GM12878 (cell line): ENCODE measurements at regions not wholly inside any gene's neighbourhood (a gene's known extent, or its start where the extent isn't known, plus 50 kb on each side); places are given as distances from the start of the nearest gene placed in this dataset.

Source experiments
- ATAC-seq: fragments of 200-7000 bp; cut with Tn5 transposase; 3 replicates; pipeline ENCODE4 v1.9.1; 2020; ENCODE audit warnings: mild to moderate bottlenecking, moderate library complexity
- BruUV-seq: library from RNA; stranded (reverse); fragments of 400-500 nt; replicated peaks from 2 replicates; lab custom pipeline; 2021; lab: Mats Ljungman, UMichigan
- CTCF ChIA-PET: fragments of 300-600 bp; sonication (Branson Sonifier 250); formaldehyde crosslinking; extraction: SDS; loops from one replicate; lab custom pipeline; 2021; ENCODE audit warnings: inconsistent platforms; lab: Yijun Ruan, JAX
- POLR2A ChIA-PET: fragments of 350-600 bp; formaldehyde crosslinking; extraction: SDS; loops from one replicate; lab custom pipeline; 2021; ENCODE audit warnings: inconsistent platforms; lab: Charles Lee
- RAD21 ChIA-PET: fragments of 300-600 bp; sonication (Branson Sonifier 250); formaldehyde crosslinking; loops from one replicate; lab custom pipeline; 2023; ENCODE audit warnings: antibody characterized with exemption; ENCODE audit not compliant: unreplicated experiment; lab: Charles Lee
- SMC1A ChIA-PET: fragments of 300-600 bp; sonication (Branson Sonifier 250); formaldehyde crosslinking; loops from one replicate; lab custom pipeline; 2023; ENCODE audit not compliant: unreplicated experiment, uncharacterized antibody; lab: Charles Lee
- DNase-seq: peaks from one replicate; pipeline ENCODE4 v3.0.0-alpha.2; 2011; ENCODE audit warnings: low read depth, low spot score
- FAIRE-seq: peaks from 3 replicates; lab custom pipeline; 2011; peaks lifted over from hg19 to GRCh38; lab: Jason Lieb, UNC
- H2AFZ ChIP-seq: 2 replicates; pipeline ENCODE4 v1.6.0; 2011; ENCODE audit warnings: low read depth, low read length, control low read depth; ENCODE audit not compliant: control insufficient read depth
- H3K27ac ChIP-seq: 2 replicates; pipeline ENCODE4 v1.5.1; 2011; ENCODE audit warnings: control low read depth; ENCODE audit not compliant: control insufficient read depth, insufficient read depth
- H3K27me3 ChIP-seq, 2 experiments: replicated peaks in 1 of 2; 2 replicates each; pipeline versions ENCODE4 v1.6.0 to v1.6.1; 2011; ENCODE audit warnings: low read length in 1 of 2; ENCODE audit not compliant: control insufficient read depth in 2 of 2, insufficient read depth in 2 of 2
- H3K36me3 ChIP-seq, 2 experiments: 2 replicates each; pipeline ENCODE4 v1.5.1; 2011; ENCODE audit warnings: low read length in 1 of 2; ENCODE audit not compliant: control insufficient read depth in 2 of 2, insufficient read depth in 2 of 2
- H3K4me1 ChIP-seq: 2 replicates; pipeline ENCODE4 v1.6.1; 2011; ENCODE audit warnings: mild to moderate bottlenecking, low read length, moderate library complexity, mixed read lengths; ENCODE audit not compliant: control insufficient read depth, insufficient read depth
- H3K4me2 ChIP-seq: 2 replicates; pipeline ENCODE4 v1.6.0; 2011; ENCODE audit warnings: control low read depth; ENCODE audit not compliant: control insufficient read depth, insufficient read depth
- H3K4me3 ChIP-seq: fragments of 200-600 bp; sonication (generic); 2 replicates; pipeline ENCODE4 v1.5.1; 2016
- H3K79me2 ChIP-seq: 2 replicates; pipeline ENCODE4 v1.6.0; 2011; ENCODE audit warnings: low read length; ENCODE audit not compliant: control insufficient read depth, insufficient read depth
- H3K9ac ChIP-seq: 2 replicates; pipeline ENCODE4 v1.8.0; 2011; ENCODE audit warnings: low read length, control low read depth, mixed read lengths; ENCODE audit not compliant: control insufficient read depth, insufficient read depth
- H3K9me3 ChIP-seq: replicated peaks from 3 replicates; pipeline ENCODE4 v1.5.1; 2011; ENCODE audit warnings: mild to moderate bottlenecking, low read length; ENCODE audit not compliant: control insufficient read depth, insufficient read depth
- H4K20me1 ChIP-seq: 2 replicates; pipeline ENCODE4 v1.6.0; 2011; ENCODE audit not compliant: control insufficient read depth, insufficient read depth
- ATF7 ChIP-seq: fragments of 450-650 bp; IDR thresholded peaks from 2 replicates; pipeline ENCODE4 v1.6.1; 2016; ENCODE audit warnings: low read depth, mild to moderate bottlenecking
- BHLHE40 ChIP-seq, 2 experiments: fragments of 450-650 bp in 1 of 2; IDR thresholded peaks; 2 replicates each; pipeline ENCODE4 v1.6.1; 2011 to 2017; ENCODE audit warnings: low read depth in 2 of 2, borderline replicate concordance in 1 of 2, improper control_type of control experiment in 1 of 2, low read length in 1 of 2, mild to moderate bottlenecking in 1 of 2
- BMI1 ChIP-seq: fragments of 450-650 bp; IDR thresholded peaks from 2 replicates; pipeline ENCODE4 v1.6.1; 2016; ENCODE audit warnings: mild to moderate bottlenecking, moderate library complexity, borderline replicate concordance
- MXI1 ChIP-seq: fragments of 150-350 bp; IDR thresholded peaks from 2 replicates; pipeline ENCODE4 v1.6.1; 2011; ENCODE audit warnings: low read depth, mild to moderate bottlenecking, inconsistent platforms, low read length, improper control_type of control experiment
- NFXL1 ChIP-seq: fragments of 450-650 bp; IDR thresholded peaks from 2 replicates; pipeline ENCODE4 v1.6.1; 2017; ENCODE audit warnings: antibody characterized with exemption, mild to moderate bottlenecking, borderline replicate concordance
- NFYA ChIP-seq: IDR thresholded peaks from 2 replicates; pipeline ENCODE4 v1.6.1; 2011; ENCODE audit warnings: low read depth, mild to moderate bottlenecking, low read length, improper control_type of control experiment, borderline replicate concordance
- NR2C2 ChIP-seq: IDR thresholded peaks from 2 replicates; pipeline ENCODE4 v1.6.1; 2011; ENCODE audit warnings: borderline replicate concordance, low read depth; ENCODE audit not compliant: control insufficient read depth, insufficient read length
- RFX5 ChIP-seq: IDR thresholded peaks from 2 replicates; pipeline ENCODE4 v1.6.1; 2011; ENCODE audit warnings: low read depth, low read length, improper control_type of control experiment
- WGBS: methylation state at CpG from one replicate; pipeline ENCODE4 v1.1.6; 2016; ENCODE audit warnings: low lambda C conversion rate; ENCODE audit not compliant: insufficient replicate concordance, insufficient coverage; ENCODE audit errors: missing lambda C conversion rate; 5-methylcytosine and 5-hydroxymethylcytosine counted together
- in situ Hi-C: fragments of 300-500 bp; cut with MboI; formaldehyde crosslinking; loops from 9 replicates; pipeline ENCODE4 v1.14.3; 2018; ENCODE audit warnings: mixed read lengths
- intact Hi-C: fragments of 100-400 bp; cut with micrococcal nuclease; formaldehyde crosslinking; loops from one replicate; pipeline ENCODE4 v1.14.2; 2022; ENCODE audit not compliant: unreplicated experiment
- TF ChIP-seq, protein P1 (sequence below): IDR thresholded peaks from 2 replicates; pipeline ENCODE4 v1.6.1; 2012; ENCODE audit warnings: mild to moderate bottlenecking, low read depth, low read length
- TF ChIP-seq, protein P2 (sequence below): fragments of 450-650 bp; formaldehyde crosslinking; IDR thresholded peaks from 2 replicates; pipeline ENCODE4 v1.4.0; 2020; ENCODE audit warnings: mild to moderate bottlenecking, moderate library complexity
- TF ChIP-seq, protein P3 (sequence below): fragments of 450-650 bp; IDR thresholded peaks from 2 replicates; pipeline ENCODE4 v1.6.1; 2016; ENCODE audit warnings: mild to moderate bottlenecking
- TF ChIP-seq, protein P4 (sequence below): fragments of 450-650 bp; formaldehyde crosslinking; IDR thresholded peaks from 2 replicates; pipeline ENCODE4 v1.4.0; 2022; ENCODE audit warnings: mild to moderate bottlenecking, moderate library complexity

DNA sequence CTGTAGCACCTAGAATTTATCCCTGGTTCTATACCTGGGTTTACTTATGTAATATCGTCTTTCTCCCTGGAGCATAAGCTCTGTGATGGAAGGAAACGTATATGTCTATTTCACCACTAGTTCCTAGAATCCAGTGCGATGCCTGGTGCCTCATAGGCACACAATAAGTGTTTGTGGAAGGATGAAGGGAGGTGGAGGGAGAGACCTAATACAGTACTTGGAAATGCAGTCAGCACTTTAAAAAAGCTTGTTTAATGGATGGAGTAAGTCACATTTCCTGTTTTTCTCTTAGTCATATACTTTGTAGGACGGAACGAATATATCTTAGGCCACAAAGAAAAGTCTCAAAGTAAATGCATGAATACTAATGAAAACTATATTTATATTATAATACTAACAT, 186.5 kb upstream of the HMGA2 start:
- no peak overlapping the region for H3K4me2 ChIP-seq
- H3K79me2 ChIP-seq = no peaks in the 10 kb centered on the region
- ATAC-seq = no peak
- no peaks in the 10 kb centered on the region for H3K9me3 ChIP-seq
- no peaks in the 10 kb centered on the region for H3K4me1 ChIP-seq
- H2AFZ ChIP-seq = no peak overlapping the region
- WGBS = under 1% methylated on average over 5 of the region's 5 CpGs
- SMC1A ChIA-PET = no interaction called here
- CTCF ChIA-PET = interaction anchor here (0.8 kb wide), 1 partner anchor 9 kb away, joined by 3 read pairs; no protein-coding TSS in a partner anchor
- H3K27ac ChIP-seq = no peak overlapping the region
- H4K20me1 ChIP-seq = no peaks in the 10 kb centered on the region
- no peaks in the 10 kb centered on the region for H3K36me3 ChIP-seq
- BruUV-seq = no TSS peak
- H3K9ac ChIP-seq = no peak overlapping the region
- no peak for FAIRE-seq
- POLR2A ChIA-PET = interaction anchor here (0.5 kb wide), 1 partner anchor 473 kb away, joined by 3 read pairs; no protein-coding TSS in a partner anchor
- no peak for DNase-seq
- RAD21 ChIA-PET = no interaction called here
- intact Hi-C loops = no loop called here
- in situ Hi-C loops = no loop called here
- no peaks in the 10 kb centered on the region for H3K27me3 ChIP-seq
- no peak overlapping the region for H3K4me3 ChIP-seq
- TF ChIP-seq, protein P1, sequence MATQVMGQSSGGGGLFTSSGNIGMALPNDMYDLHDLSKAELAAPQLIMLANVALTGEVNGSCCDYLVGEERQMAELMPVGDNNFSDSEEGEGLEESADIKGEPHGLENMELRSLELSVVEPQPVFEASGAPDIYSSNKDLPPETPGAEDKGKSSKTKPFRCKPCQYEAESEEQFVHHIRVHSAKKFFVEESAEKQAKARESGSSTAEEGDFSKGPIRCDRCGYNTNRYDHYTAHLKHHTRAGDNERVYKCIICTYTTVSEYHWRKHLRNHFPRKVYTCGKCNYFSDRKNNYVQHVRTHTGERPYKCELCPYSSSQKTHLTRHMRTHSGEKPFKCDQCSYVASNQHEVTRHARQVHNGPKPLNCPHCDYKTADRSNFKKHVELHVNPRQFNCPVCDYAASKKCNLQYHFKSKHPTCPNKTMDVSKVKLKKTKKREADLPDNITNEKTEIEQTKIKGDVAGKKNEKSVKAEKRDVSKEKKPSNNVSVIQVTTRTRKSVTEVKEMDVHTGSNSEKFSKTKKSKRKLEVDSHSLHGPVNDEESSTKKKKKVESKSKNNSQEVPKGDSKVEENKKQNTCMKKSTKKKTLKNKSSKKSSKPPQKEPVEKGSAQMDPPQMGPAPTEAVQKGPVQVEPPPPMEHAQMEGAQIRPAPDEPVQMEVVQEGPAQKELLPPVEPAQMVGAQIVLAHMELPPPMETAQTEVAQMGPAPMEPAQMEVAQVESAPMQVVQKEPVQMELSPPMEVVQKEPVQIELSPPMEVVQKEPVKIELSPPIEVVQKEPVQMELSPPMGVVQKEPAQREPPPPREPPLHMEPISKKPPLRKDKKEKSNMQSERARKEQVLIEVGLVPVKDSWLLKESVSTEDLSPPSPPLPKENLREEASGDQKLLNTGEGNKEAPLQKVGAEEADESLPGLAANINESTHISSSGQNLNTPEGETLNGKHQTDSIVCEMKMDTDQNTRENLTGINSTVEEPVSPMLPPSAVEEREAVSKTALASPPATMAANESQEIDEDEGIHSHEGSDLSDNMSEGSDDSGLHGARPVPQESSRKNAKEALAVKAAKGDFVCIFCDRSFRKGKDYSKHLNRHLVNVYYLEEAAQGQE = no peak
- TF ChIP-seq ATF7 (no peak), NFXL1 (no peak), MXI1 (no peak), RFX5 (no peak), BMI1 (no peak), NFYA (no peak), NR2C2 (no peak), BHLHE40 (IDR thresholded peaks at IDR 0.05; ENCODE audit: borderline replicate concordance in 1 of 2, low read depth in 2 of 2, low read length in 1 of 2) (no peak)
- TF ChIP-seq, protein P2, sequence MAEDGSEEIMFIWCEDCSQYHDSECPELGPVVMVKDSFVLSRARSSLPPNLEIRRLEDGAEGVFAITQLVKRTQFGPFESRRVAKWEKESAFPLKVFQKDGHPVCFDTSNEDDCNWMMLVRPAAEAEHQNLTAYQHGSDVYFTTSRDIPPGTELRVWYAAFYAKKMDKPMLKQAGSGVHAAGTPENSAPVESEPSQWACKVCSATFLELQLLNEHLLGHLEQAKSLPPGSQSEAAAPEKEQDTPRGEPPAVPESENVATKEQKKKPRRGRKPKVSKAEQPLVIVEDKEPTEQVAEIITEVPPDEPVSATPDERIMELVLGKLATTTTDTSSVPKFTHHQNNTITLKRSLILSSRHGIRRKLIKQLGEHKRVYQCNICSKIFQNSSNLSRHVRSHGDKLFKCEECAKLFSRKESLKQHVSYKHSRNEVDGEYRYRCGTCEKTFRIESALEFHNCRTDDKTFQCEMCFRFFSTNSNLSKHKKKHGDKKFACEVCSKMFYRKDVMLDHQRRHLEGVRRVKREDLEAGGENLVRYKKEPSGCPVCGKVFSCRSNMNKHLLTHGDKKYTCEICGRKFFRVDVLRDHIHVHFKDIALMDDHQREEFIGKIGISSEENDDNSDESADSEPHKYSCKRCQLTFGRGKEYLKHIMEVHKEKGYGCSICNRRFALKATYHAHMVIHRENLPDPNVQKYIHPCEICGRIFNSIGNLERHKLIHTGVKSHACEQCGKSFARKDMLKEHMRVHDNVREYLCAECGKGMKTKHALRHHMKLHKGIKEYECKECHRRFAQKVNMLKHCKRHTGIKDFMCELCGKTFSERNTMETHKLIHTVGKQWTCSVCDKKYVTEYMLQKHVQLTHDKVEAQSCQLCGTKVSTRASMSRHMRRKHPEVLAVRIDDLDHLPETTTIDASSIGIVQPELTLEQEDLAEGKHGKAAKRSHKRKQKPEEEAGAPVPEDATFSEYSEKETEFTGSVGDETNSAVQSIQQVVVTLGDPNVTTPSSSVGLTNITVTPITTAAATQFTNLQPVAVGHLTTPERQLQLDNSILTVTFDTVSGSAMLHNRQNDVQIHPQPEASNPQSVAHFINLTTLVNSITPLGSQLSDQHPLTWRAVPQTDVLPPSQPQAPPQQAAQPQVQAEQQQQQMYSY (CRISPR knock-in tag) = no peak
- TF ChIP-seq, protein P3, sequence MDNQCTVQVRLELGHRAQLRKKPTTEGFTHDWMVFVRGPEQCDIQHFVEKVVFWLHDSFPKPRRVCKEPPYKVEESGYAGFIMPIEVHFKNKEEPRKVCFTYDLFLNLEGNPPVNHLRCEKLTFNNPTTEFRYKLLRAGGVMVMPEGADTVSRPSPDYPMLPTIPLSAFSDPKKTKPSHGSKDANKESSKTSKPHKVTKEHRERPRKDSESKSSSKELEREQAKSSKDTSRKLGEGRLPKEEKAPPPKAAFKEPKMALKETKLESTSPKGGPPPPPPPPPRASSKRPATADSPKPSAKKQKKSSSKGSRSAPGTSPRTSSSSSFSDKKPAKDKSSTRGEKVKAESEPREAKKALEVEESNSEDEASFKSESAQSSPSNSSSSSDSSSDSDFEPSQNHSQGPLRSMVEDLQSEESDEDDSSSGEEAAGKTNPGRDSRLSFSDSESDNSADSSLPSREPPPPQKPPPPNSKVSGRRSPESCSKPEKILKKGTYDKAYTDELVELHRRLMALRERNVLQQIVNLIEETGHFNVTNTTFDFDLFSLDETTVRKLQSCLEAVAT = no peak
- TF ChIP-seq, protein P4, sequence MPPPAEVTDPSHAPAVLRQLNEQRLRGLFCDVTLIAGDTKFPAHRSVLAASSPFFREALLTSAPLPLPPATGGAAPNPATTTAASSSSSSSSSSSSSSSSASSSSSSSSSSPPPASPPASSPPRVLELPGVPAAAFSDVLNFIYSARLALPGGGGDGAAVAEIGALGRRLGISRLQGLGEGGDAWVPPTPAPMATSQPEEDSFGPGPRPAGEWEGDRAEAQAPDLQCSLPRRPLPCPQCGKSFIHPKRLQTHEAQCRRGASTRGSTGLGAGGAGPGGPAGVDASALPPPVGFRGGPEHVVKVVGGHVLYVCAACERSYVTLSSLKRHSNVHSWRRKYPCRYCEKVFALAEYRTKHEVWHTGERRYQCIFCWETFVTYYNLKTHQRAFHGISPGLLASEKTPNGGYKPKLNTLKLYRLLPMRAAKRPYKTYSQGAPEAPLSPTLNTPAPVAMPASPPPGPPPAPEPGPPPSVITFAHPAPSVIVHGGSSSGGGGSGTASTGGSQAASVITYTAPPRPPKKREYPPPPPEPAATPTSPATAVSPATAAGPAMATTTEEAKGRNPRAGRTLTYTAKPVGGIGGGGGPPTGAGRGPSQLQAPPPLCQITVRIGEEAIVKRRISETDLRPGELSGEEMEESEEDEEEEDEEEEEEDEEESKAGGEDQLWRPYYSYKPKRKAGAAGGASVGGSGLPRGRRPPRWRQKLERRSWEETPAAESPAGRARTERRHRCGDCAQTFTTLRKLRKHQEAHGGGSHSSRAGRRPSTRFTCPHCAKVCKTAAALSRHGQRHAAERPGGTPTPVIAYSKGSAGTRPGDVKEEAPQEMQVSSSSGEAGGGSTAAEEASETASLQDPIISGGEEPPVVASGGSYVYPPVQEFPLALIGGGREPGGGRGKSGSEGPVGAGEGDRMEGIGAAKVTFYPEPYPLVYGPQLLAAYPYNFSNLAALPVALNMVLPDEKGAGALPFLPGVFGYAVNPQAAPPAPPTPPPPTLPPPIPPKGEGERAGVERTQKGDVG (CRISPR knock-in tag) = no peak
